H1 (cell line): ENCODE measurements at regions not wholly inside any gene's neighbourhood (a gene's known extent, or its start where the extent isn't known, plus 50 kb on each side); places are given as distances from the start of the nearest gene placed in this dataset.
"Not testable (repeated sequence)": the region's sequence is repeated elsewhere in the genome, so short reads cannot be mapped to it uniquely, and the experiment has no call there.

Experiments used
- CTCF ChIA-PET: fragments of 300-600 bp; sonication (Branson Sonifier 250); formaldehyde crosslinking; loops from one replicate; lab custom pipeline; 2021; ENCODE audit not compliant: partially characterized antibody; lab: Charles Lee
- POLR2A ChIA-PET: fragments of 300-600 bp; sonication (Branson Sonifier 250); formaldehyde crosslinking; loops from one replicate; lab custom pipeline; 2021; ENCODE audit warnings: inconsistent platforms; ENCODE audit not compliant: partially characterized antibody; lab: Charles Lee
- DNase-seq, 2 experiments: peaks; one replicate each; pipeline versions ENCODE4 v3.0.0 to v3.0.0-alpha.2; 2010 to 2022; ENCODE audit warnings: low spot score in 2 of 2, low read depth in 1 of 2, mixed read lengths in 1 of 2
- FAIRE-seq: peaks from 2 replicates; lab custom pipeline; 2011; peaks lifted over from hg19 to GRCh38; lab: Jason Lieb, UNC
- H2AFZ ChIP-seq: 2 replicates; pipeline ENCODE4 v1.8.1; 2012; ENCODE audit warnings: low read length, inconsistent platforms
- H2AK5ac ChIP-seq: 2 replicates; pipeline ENCODE4 v1.6.1; 2013; ENCODE audit warnings: low read depth, low read length
- H2BK120ac ChIP-seq: replicated peaks from 2 replicates; pipeline ENCODE3; 2013; ENCODE audit warnings: low read depth, low read length, inconsistent platforms
- H2BK12ac ChIP-seq: 2 replicates; pipeline ENCODE4 v1.6.1; 2013; ENCODE audit warnings: low read depth, low read length
- H2BK15ac ChIP-seq: 2 replicates; pipeline ENCODE4 v1.6.1; 2013; ENCODE audit warnings: low read length
- H2BK20ac ChIP-seq: 2 replicates; pipeline ENCODE4 v1.6.1; 2013; ENCODE audit warnings: low read length
- H2BK5ac ChIP-seq: 2 replicates; pipeline ENCODE4 v1.6.1; 2013; ENCODE audit warnings: low read depth, low read length
- H3K14ac ChIP-seq: 2 replicates; pipeline ENCODE4 v1.6.1; 2013; ENCODE audit warnings: inconsistent platforms; ENCODE audit not compliant: insufficient read length
- H3K18ac ChIP-seq: 2 replicates; pipeline ENCODE4 v1.6.1; 2013; ENCODE audit warnings: low read length; ENCODE audit errors: extremely low read depth
- H3K23ac ChIP-seq: 2 replicates; pipeline ENCODE4 v1.6.1; 2013; ENCODE audit warnings: inconsistent platforms; ENCODE audit not compliant: insufficient read length
- H3K23me2 ChIP-seq: 2 replicates; pipeline ENCODE4 v1.6.1; 2013; ENCODE audit warnings: low read depth, low read length
- H3K27ac ChIP-seq: 2 replicates; pipeline ENCODE4 v1.6.1; 2011; ENCODE audit warnings: low read depth, low read length, inconsistent platforms
- H3K27me3 ChIP-seq, 4 experiments: replicated peaks in 1 of 4; 1 replicate in 1 of 4; 2 replicates in 3 of 4; pipeline versions ENCODE4 v1.6.1 to v1.8.1; 2011 to 2013; ENCODE audit warnings: low read length in 3 of 4, mild to moderate bottlenecking in 3 of 4, inconsistent platforms in 2 of 4, mixed read lengths in 2 of 4, moderate library complexity in 1 of 4; ENCODE audit not compliant: control insufficient read depth in 3 of 4, insufficient read depth in 3 of 4; ENCODE audit errors: extremely low read depth in 1 of 4
- H3K36me3 ChIP-seq, 4 experiments: 2 replicates each; pipeline versions ENCODE4 v1.6.1 to v1.8.1; 2011 to 2013; ENCODE audit warnings: mild to moderate bottlenecking in 4 of 4, low read length in 3 of 4, moderate library complexity in 2 of 4, control low read depth in 1 of 4, inconsistent platforms in 1 of 4; ENCODE audit not compliant: insufficient read depth in 4 of 4, control insufficient read depth in 2 of 4
- H3K4ac ChIP-seq: replicated peaks from 2 replicates; pipeline ENCODE3; 2013; ENCODE audit warnings: low read length, low read depth, mixed read lengths, inconsistent platforms; ENCODE audit not compliant: insufficient read length
- H3K4me1 ChIP-seq, 4 experiments: replicated peaks in 1 of 4; 1 replicate in 1 of 4; 2 replicates in 3 of 4; pipeline versions ENCODE4 v1.6.1 to v1.8.1; 2011 to 2013; ENCODE audit warnings: low read length in 3 of 4, inconsistent platforms in 2 of 4, mixed read lengths in 1 of 4; ENCODE audit not compliant: insufficient read depth in 4 of 4, control insufficient read depth in 3 of 4
- H3K4me2 ChIP-seq, 2 experiments: 2 replicates each; pipeline versions ENCODE4 v1.6.1 to v1.8.1; 2011 to 2013; ENCODE audit warnings: low read depth in 2 of 2, low read length in 2 of 2, control low read depth in 1 of 2, inconsistent platforms in 1 of 2, mild to moderate bottlenecking in 1 of 2; ENCODE audit not compliant: insufficient read depth in 1 of 2
- H3K4me3 ChIP-seq, 4 experiments: fragments of 200-600, 300-600 bp in 1 of 4; sonication (generic), shearing (Covaris generic), sonication (Bioruptor Twin) in 1 of 4; 2 replicates each; pipeline versions ENCODE4 v1.5.1 to v1.8.1; 2011 to 2016; ENCODE audit warnings: low read length in 4 of 4, low read depth in 3 of 4, control low read depth in 2 of 4, inconsistent platforms in 2 of 4, mild to moderate bottlenecking in 2 of 4, mixed read lengths in 1 of 4, moderate library complexity in 1 of 4; ENCODE audit not compliant: insufficient read depth in 2 of 4; ENCODE audit errors: extremely low read depth in 1 of 4
- H3K56ac ChIP-seq: replicated peaks from 2 replicates; pipeline ENCODE3; 2013; ENCODE audit warnings: low read depth, mild to moderate bottlenecking, mixed read lengths, low read length, inconsistent platforms; ENCODE audit not compliant: insufficient read length
- H3K79me1 ChIP-seq: 2 replicates; pipeline ENCODE4 v1.6.1; 2013; ENCODE audit warnings: low read depth, low read length, control low read depth
- H3K79me2 ChIP-seq, 2 experiments: 2 replicates each; pipeline versions ENCODE4 v1.6.1 to v1.8.1; 2012 to 2013; ENCODE audit warnings: low read length in 2 of 2, mild to moderate bottlenecking in 2 of 2, inconsistent platforms in 1 of 2; ENCODE audit not compliant: insufficient read depth in 2 of 2, control insufficient read depth in 1 of 2
- H3K9ac ChIP-seq, 4 experiments: replicated peaks in 1 of 4; 1 replicate in 1 of 4; 2 replicates in 3 of 4; pipeline versions ENCODE4 v1.6.1 to v1.8.1; 2011 to 2013; ENCODE audit warnings: low read depth in 3 of 4, low read length in 3 of 4, control low read depth in 2 of 4, mild to moderate bottlenecking in 2 of 4, moderate library complexity in 2 of 4, inconsistent platforms in 1 of 4; ENCODE audit errors: extremely low read depth in 1 of 4
- H3K9me3 ChIP-seq, 2 experiments: 2 replicates each; pipeline versions ENCODE4 v1.6.1 to v1.8.1; 2012 to 2013; ENCODE audit warnings: mild to moderate bottlenecking in 2 of 2, moderate library complexity in 2 of 2, control low read depth in 1 of 2, inconsistent platforms in 1 of 2, low read depth in 1 of 2, low read length in 1 of 2, mixed read lengths in 1 of 2; ENCODE audit not compliant: insufficient read depth in 2 of 2
- H4K20me1 ChIP-seq, 2 experiments: replicated peaks in 1 of 2; 2 replicates each; pipeline versions ENCODE3 to v1.8.1; 2011 to 2013; ENCODE audit warnings: inconsistent platforms in 2 of 2, low read length in 2 of 2, mild to moderate bottlenecking in 1 of 2; ENCODE audit not compliant: insufficient read depth in 2 of 2, control insufficient read depth in 1 of 2
- H4K5ac ChIP-seq: 2 replicates; pipeline ENCODE4 v1.6.1; 2013; ENCODE audit warnings: low read length, low read depth, mixed read lengths, inconsistent platforms; ENCODE audit not compliant: insufficient read length
- H4K8ac ChIP-seq: 2 replicates; pipeline ENCODE4 v1.8.0; 2013; ENCODE audit warnings: mild to moderate bottlenecking, moderate library complexity, low read length, inconsistent platforms; ENCODE audit not compliant: insufficient read depth; ENCODE audit errors: extremely low read depth
- H4K91ac ChIP-seq: replicated peaks from 2 replicates; pipeline ENCODE3; 2013; ENCODE audit warnings: low read length, mixed read lengths, inconsistent platforms; ENCODE audit not compliant: insufficient read length
- WGBS, 2 experiments: shearing (Covaris generic) in 1 of 2; methylation state at CpG; one replicate each; pipeline versions ENCODE4 v1.1.6 to v1.1.7; 2013 to 2015; ENCODE audit warnings: low lambda C conversion rate in 2 of 2, mixed read lengths in 2 of 2, inconsistent platforms in 1 of 2, low coverage in 1 of 2, missing lambda C conversion rate in 1 of 2; ENCODE audit not compliant: insufficient replicate concordance in 2 of 2, insufficient coverage in 1 of 2, insufficient read length in 1 of 2; ENCODE audit errors: extremely low coverage in 1 of 2, missing lambda C conversion rate in 1 of 2; 5-methylcytosine and 5-hydroxymethylcytosine counted together

GRCh38 chr16:33932191-33932590 lies 472.8 kb downstream of the TP53TG3F start:
- H3K18ac ChIP-seq, H3K23ac ChIP-seq, H3K79me2 ChIP-seq, H4K5ac ChIP-seq, H3K14ac ChIP-seq, H3K4ac ChIP-seq, H3K9ac ChIP-seq, H4K91ac ChIP-seq, H3K4me3 ChIP-seq, H3K4me2 ChIP-seq, H2BK15ac ChIP-seq, DNase-seq, H2BK120ac ChIP-seq, H2BK5ac ChIP-seq, CTCF ChIA-PET, H2AK5ac ChIP-seq, H3K23me2 ChIP-seq, POLR2A ChIA-PET, H3K56ac ChIP-seq, H3K79me1 ChIP-seq, FAIRE-seq, H2AFZ ChIP-seq, H4K8ac ChIP-seq, H3K27me3 ChIP-seq, H3K27ac ChIP-seq, H2BK12ac ChIP-seq, H4K20me1 ChIP-seq, H2BK20ac ChIP-seq, H3K4me1 ChIP-seq, H3K36me3 ChIP-seq: not testable (repeated sequence)
- 91% methylated on average over 4 of the region's 11 CpGs; no CpG with 5 or more reads in 1 of the 2 experiments for WGBS, 2 experiments
- peaks cover 0 to 19% of the 10 kb centered on the region in 2 experiments; a peak in 1 of 4 replicates for H3K9me3 ChIP-seq

GRCh38 chr16:33933039-33933438 lies 473.6 kb downstream of the TP53TG3F start:
- FAIRE-seq, H4K8ac ChIP-seq, H3K23me2 ChIP-seq, H2AK5ac ChIP-seq, H4K5ac ChIP-seq, POLR2A ChIA-PET, H3K9ac ChIP-seq, H3K56ac ChIP-seq, H3K4me1 ChIP-seq, H3K27me3 ChIP-seq, H2BK15ac ChIP-seq, H3K79me1 ChIP-seq, H3K18ac ChIP-seq, H3K4me3 ChIP-seq, H2BK120ac ChIP-seq, H2BK20ac ChIP-seq, H3K79me2 ChIP-seq, H3K36me3 ChIP-seq, H4K20me1 ChIP-seq, H3K27ac ChIP-seq, H3K14ac ChIP-seq, H3K23ac ChIP-seq, H2AFZ ChIP-seq, H3K4ac ChIP-seq, H2BK5ac ChIP-seq, CTCF ChIA-PET, H2BK12ac ChIP-seq, H4K91ac ChIP-seq, DNase-seq, H3K4me2 ChIP-seq: not testable (repeated sequence)
- WGBS, 2 experiments: 86% methylated on average over 2 of the region's 6 CpGs; no CpG with 5 or more reads in 1 of the 2 experiments
- peaks cover 0 to 16% of the 10 kb centered on the region in 2 experiments; a peak in 1 of 4 replicates for H3K9me3 ChIP-seq
